ENCODE measurements at regions not wholly inside any gene's neighbourhood (a gene's known extent, or its start where the extent isn't known, plus 50 kb on each side); places are given as distances from the start of the nearest gene placed in this dataset.

DNA sequence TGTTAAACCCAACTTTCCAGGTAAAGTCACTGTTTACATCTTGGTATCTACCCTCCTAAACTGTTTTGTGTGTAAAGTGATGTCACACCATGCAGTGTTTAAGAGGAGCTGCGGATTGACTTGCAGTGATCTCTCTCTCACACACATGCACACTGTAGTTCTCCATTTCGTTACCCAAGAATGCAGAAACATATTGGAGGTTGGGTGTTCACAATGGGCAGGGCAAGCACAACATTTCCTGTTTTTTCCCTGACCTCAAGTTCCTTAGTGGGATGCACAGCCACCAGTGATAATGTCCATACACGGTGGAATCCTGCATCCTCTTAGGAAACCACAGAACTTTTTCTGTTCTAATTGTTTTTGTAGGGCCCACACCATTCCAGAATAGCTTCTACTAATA, 85.3 kb upstream of the CFAP20DC start:
- ATAC-seq (ENCODE audit: low FRiP score in 2 of 2) = peak in 1 of 2 donors; percentile 64

DNA sequence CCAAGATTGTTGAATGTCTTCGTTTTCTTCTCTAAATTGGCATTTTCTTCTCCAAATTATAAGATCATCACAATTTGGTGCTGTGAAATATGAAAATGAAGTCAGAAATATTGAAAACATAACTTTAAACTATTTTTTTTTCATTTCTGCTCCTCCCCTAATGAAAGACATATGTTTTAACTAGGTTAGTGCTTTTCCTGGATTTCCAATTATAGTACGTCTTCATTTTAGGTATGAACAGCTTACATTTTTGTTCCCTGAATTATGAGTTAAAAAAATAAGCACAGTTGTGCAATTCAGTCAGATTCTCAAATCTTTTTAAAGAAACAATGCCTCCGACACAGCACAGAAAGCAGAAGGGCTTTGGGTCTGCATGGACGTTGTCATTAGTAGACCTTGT, 83.5 kb upstream of the CFAP20DC start:
- H3K36me3 ChIP-seq = no peaks in the 10 kb centered on the region
- WGBS, 2 donors = 63 to 77% methylated on average over 4 of the region's 4 CpGs
- TF ChIP-seq POLR2AphosphoS5 (IDR thresholded peaks at IDR 0.05) = no peak
- no peak for TF ChIP-seq POLR2A (IDR thresholded peaks at IDR 0.05)
- no peak for TF ChIP-seq CTCF (IDR thresholded peaks at IDR 0.05)
- TF ChIP-seq EP300 (IDR thresholded peaks at IDR 0.05) = no peak
- H3K4me3 ChIP-seq = no peak overlapping the region
- no peaks in the 10 kb centered on the region for H3K27me3 ChIP-seq
- ATAC-seq (ENCODE audit: low FRiP score in 2 of 2) (no peak), DNase-seq (no peak)
- H3K27ac ChIP-seq = no peak overlapping the region
- H3K4me1 ChIP-seq = no peaks in the 10 kb centered on the region
- no peaks in the 10 kb centered on the region for H3K9me3 ChIP-seq

More for the DNA sequence above, 85.3 kb upstream of the CFAP20DC start:
- Histone ChIP-seq H3K4me1 (no peaks in the 10 kb centered on the region), H3K9me3 (no peaks in the 10 kb centered on the region), H3K4me3 (no peak overlapping the region), H3K27ac (no peak overlapping the region), H3K27me3 (no peaks in the 10 kb centered on the region), H3K36me3 (no peaks in the 10 kb centered on the region)
- DNase-seq = no peak
- 48 to 50% methylated on average over 3 of the region's 3 CpGs for WGBS, 2 donors
- TF ChIP-seq POLR2AphosphoS5 (IDR thresholded peaks at IDR 0.05) = no peak
- no peak for TF ChIP-seq EP300 (IDR thresholded peaks at IDR 0.05)
- no peak for TF ChIP-seq POLR2A (IDR thresholded peaks at IDR 0.05)
- no peak for TF ChIP-seq CTCF (IDR thresholded peaks at IDR 0.05)

- no peak for TF ChIP-seq EP300 (IDR thresholded peaks at IDR 0.05)
- no peak for TF ChIP-seq POLR2A (IDR thresholded peaks at IDR 0.05)
- TF ChIP-seq CTCF (IDR thresholded peaks at IDR 0.05) = no peak
- no peak for TF ChIP-seq POLR2AphosphoS5 (IDR thresholded peaks at IDR 0.05)
- DNase-seq = no peak
- Histone ChIP-seq H3K4me1 (no peaks in the 10 kb centered on the region), H3K27ac (no peak overlapping the region), H3K36me3 (no peaks in the 10 kb centered on the region), H3K27me3 (no peaks in the 10 kb centered on the region), H3K9me3 (no peaks in the 10 kb centered on the region), H3K4me3 (no peak overlapping the region)
- WGBS, 2 donors = 85 to 88% methylated on average over 3 of the region's 3 CpGs
- ATAC-seq (ENCODE audit: low FRiP score in 2 of 2) = no peak
These were observed 81.4 kb upstream of the CFAP20DC start for GRCh38 chr3:59131016-59131766.

DNA sequence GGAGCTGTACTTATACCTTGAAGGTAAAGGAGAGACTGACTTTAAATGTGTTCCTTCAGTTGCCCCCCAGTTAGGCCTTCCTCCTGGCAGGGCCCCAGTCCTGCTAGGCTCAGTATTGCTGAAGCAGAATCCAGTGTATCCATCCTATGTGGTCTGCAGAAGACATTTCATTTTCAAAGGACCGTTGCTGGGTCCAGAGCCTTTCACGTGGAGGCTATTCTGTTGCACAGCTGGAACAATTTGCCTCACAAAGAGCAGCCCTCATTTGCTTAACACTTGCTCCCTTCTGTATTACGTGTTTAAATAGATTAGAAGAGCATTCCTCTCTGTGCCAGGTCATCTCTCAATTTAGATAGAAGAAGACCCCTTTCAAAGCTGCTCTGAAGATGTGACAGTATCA, 78.9 kb upstream of the CFAP20DC start:
- H3K27me3 ChIP-seq = no peaks in the 10 kb centered on the region
- TF ChIP-seq EP300 (IDR thresholded peaks at IDR 0.05) (no peak), POLR2AphosphoS5 (IDR thresholded peaks at IDR 0.05) (no peak), POLR2A (IDR thresholded peaks at IDR 0.05) (no peak), CTCF (IDR thresholded peaks at IDR 0.05) (no peak)
- no peak for ATAC-seq (ENCODE audit: low FRiP score in 2 of 2)

DNA sequence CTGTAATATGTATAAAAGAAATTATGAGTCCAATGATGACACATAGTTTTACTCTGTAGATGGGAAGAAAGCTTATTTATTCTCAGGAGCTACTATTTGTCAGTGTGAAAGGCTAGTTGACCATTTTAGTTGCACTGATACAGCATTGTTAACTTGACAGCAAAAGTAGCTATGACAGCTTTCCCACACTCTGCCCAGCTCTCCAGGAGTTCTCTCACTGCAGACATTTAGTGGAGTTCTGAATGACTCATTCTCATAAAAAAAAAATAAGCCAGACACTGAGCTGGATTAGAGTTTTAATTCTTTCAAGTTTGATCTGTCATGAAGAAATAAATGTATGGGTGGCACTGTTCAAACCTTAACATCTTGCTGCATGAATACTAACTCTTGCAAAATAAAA, 77.2 kb upstream of the CFAP20DC start:
- Histone ChIP-seq H3K4me1 (no peaks in the 10 kb centered on the region), H3K27me3 (no peaks in the 10 kb centered on the region), H3K36me3 (no peaks in the 10 kb centered on the region), H3K27ac (no peak overlapping the region), H3K9me3 (no peaks in the 10 kb centered on the region), H3K4me3 (no peak overlapping the region)
- no peak for ATAC-seq (ENCODE audit: low FRiP score in 2 of 2)
- DNase-seq = no peak
- no peak for TF ChIP-seq CTCF (IDR thresholded peaks at IDR 0.05)
- TF ChIP-seq EP300 (IDR thresholded peaks at IDR 0.05) = no peak
- TF ChIP-seq POLR2AphosphoS5 (IDR thresholded peaks at IDR 0.05) = no peak
- TF ChIP-seq POLR2A (IDR thresholded peaks at IDR 0.05) = no peak

More for the DNA sequence above, 78.9 kb upstream of the CFAP20DC start:
- Histone ChIP-seq H3K9me3 (no peaks in the 10 kb centered on the region), H3K4me3 (no peak overlapping the region), H3K36me3 (no peaks in the 10 kb centered on the region), H3K4me1 (no peaks in the 10 kb centered on the region), H3K27ac (no peak overlapping the region)
- DNase-seq = no peak
- WGBS, 2 donors = 81 to 91% methylated on average over 3 of the region's 3 CpGs
